ENCODE measurements at regions not wholly inside any gene's neighbourhood (a gene's known extent, or its start where the extent isn't known, plus 50 kb on each side); places are given as distances from the start of the nearest gene placed in this dataset.

DNA sequence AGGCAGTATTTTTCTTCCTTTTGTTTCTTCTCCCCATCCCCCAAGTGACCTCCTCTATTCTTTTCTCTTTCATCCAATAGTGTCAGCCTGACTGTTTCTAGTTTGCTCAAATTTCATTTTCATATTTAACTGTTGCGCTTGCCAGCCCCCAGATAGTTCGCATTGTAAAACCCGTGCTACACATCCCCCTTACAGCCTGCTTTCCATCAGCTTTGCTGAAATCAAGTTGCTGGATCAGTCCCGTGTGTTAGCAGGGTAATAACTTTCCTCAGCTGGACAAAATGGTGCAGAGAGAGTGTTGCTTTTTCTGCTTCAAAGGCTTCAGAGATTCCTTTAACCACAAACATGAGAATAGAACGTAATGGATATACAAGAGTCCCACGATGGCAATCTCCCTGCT lies 180.6 kb upstream of the NPVF start:
- TF ChIP-seq TAF1 (IDR thresholded peaks at IDR 0.05; ENCODE audit: borderline replicate concordance, low read depth, low read length), result no peak
- TF ChIP-seq POLR2A (IDR thresholded peaks at IDR 0.05; ENCODE audit: low read depth, low read length), result no peak
- no peak for TF ChIP-seq POLR2AphosphoS5 (IDR thresholded peaks at IDR 0.05; ENCODE audit: low read depth, low read length)
